ENCODE measurements at regions not wholly inside any gene's neighbourhood (a gene's known extent, or its start where the extent isn't known, plus 50 kb on each side); places are given as distances from the start of the nearest gene placed in this dataset.
"Not testable (repeated sequence)": the region's sequence is repeated elsewhere in the genome, so short reads cannot be mapped to it uniquely, and the experiment has no call there.

DNA sequence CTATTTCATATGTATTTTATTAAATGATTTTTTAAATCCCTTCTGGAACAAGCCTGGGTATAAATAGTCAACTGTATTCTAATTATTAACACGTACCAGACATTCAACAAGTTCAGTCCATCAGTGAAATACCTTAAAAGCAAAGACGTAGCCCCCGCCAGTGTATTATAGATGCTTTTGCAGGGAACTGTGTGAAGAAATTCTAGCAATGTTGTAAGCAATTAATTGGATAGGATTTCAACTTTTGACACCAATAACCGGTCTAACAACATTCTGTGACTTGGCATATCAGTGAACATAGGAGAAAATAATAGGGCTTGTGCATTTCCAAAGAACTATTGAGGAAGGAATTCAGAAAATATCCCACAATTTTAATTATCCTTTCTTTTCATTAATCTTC, 67.2 kb upstream of the TGFBR2 start:
- H3K4me3 ChIP-seq (ENCODE audit: insufficient read depth, low read length, poor library complexity, severe bottlenecking), result no peak overlapping the region
- no peaks in the 10 kb centered on the region for H4K20me1 ChIP-seq (ENCODE audit: low read depth, low read length)
- no peak overlapping the region for H3K27ac ChIP-seq (ENCODE audit: low read depth, low read length)
- H3K9me3 ChIP-seq (ENCODE audit: insufficient read depth, low read length), result no peaks in the 10 kb centered on the region
- no peaks in the 10 kb centered on the region for H3F3A ChIP-seq (ENCODE audit: insufficient read depth)
- no peak overlapping the region for H3K4me2 ChIP-seq (ENCODE audit: low read depth, low read length, poor library complexity, severe bottlenecking)
- H3K9ac ChIP-seq (ENCODE audit: low read length), result no peak overlapping the region
- no peaks in the 10 kb centered on the region for H3K79me2 ChIP-seq (ENCODE audit: insufficient read depth, low read length)
- no peaks in the 10 kb centered on the region for H3K36me3 ChIP-seq (ENCODE audit: low read length)
- H3K27me3 ChIP-seq (ENCODE audit: low read length), result no peaks in the 10 kb centered on the region
- no peaks in the 10 kb centered on the region for H3K9me2 ChIP-seq (replicated peaks; ENCODE audit: insufficient read depth, low read length)
- no peak for TF ChIP-seq EZH2phosphoT487 (conservative IDR thresholded peaks at IDR 0.05; ENCODE audit: low read length)
- no peak overlapping the region for H2AFZ ChIP-seq (ENCODE audit: low read depth, low read length, severe bottlenecking)

DNA sequence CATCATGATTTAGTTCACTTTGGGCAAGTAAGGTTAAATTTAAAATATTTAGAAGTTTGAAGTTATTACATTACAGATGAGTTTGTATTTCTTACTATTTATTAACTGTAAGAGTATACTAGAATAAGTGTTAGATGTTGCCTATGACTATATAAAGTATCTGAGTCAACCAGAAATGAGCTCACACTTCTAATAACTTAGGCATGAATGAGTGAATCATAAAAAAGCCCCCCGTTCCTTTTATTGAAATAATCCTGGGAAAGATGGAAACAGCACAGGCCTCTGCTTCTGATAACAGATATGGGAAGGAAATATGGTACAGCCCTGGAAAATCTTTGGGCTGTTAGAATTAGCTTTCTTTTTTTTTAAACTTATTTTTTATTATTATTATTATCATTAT, 66.6 kb upstream of the TGFBR2 start:
- no peak for TF ChIP-seq EZH2phosphoT487 (conservative IDR thresholded peaks at IDR 0.05; ENCODE audit: low read length)
- TF ChIP-seq, protein P1, sequence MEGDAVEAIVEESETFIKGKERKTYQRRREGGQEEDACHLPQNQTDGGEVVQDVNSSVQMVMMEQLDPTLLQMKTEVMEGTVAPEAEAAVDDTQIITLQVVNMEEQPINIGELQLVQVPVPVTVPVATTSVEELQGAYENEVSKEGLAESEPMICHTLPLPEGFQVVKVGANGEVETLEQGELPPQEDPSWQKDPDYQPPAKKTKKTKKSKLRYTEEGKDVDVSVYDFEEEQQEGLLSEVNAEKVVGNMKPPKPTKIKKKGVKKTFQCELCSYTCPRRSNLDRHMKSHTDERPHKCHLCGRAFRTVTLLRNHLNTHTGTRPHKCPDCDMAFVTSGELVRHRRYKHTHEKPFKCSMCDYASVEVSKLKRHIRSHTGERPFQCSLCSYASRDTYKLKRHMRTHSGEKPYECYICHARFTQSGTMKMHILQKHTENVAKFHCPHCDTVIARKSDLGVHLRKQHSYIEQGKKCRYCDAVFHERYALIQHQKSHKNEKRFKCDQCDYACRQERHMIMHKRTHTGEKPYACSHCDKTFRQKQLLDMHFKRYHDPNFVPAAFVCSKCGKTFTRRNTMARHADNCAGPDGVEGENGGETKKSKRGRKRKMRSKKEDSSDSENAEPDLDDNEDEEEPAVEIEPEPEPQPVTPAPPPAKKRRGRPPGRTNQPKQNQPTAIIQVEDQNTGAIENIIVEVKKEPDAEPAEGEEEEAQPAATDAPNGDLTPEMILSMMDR (IDR thresholded peaks at IDR 0.05; ENCODE audit: insufficient read depth, low read length, poor library complexity, severe bottlenecking), result no peak
- no peaks in the 10 kb centered on the region for H3F3A ChIP-seq (ENCODE audit: insufficient read depth)
- H3K79me2 ChIP-seq (ENCODE audit: insufficient read depth, low read length), result no peaks in the 10 kb centered on the region
- no peaks in the 10 kb centered on the region for H3K9me3 ChIP-seq (ENCODE audit: insufficient read depth, low read length)
- H3K4me2 ChIP-seq (ENCODE audit: low read depth, low read length, poor library complexity, severe bottlenecking), result no peak overlapping the region
- no peaks in the 10 kb centered on the region for H4K20me1 ChIP-seq (ENCODE audit: low read depth, low read length)
- H3K36me3 ChIP-seq (ENCODE audit: low read length), result no peaks in the 10 kb centered on the region
- no peaks in the 10 kb centered on the region for H3K9me2 ChIP-seq (replicated peaks; ENCODE audit: insufficient read depth, low read length)
- no peak overlapping the region for H3K27ac ChIP-seq (ENCODE audit: low read depth, low read length)
- H3K9ac ChIP-seq (ENCODE audit: low read length), result no peak overlapping the region
- no peak overlapping the region for H2AFZ ChIP-seq (ENCODE audit: low read depth, low read length, severe bottlenecking)
- no peaks in the 10 kb centered on the region for H3K27me3 ChIP-seq (ENCODE audit: low read length)
- no peak overlapping the region for H3K4me3 ChIP-seq (ENCODE audit: insufficient read depth, low read length, poor library complexity, severe bottlenecking)

- H3K9me2 ChIP-seq (replicated peaks; ENCODE audit: insufficient read depth, low read length); H3K9me3 ChIP-seq (ENCODE audit: insufficient read depth, low read length); H3K4me3 ChIP-seq (ENCODE audit: insufficient read depth, low read length, poor library complexity, severe bottlenecking); H3K9ac ChIP-seq (ENCODE audit: low read length); H3K4me2 ChIP-seq (ENCODE audit: low read depth, low read length, poor library complexity, severe bottlenecking); H4K20me1 ChIP-seq (ENCODE audit: low read depth, low read length); H3K36me3 ChIP-seq (ENCODE audit: low read length); H2AFZ ChIP-seq (ENCODE audit: low read depth, low read length, severe bottlenecking); H3K27ac ChIP-seq (ENCODE audit: low read depth, low read length); H3K27me3 ChIP-seq (ENCODE audit: low read length); H3K79me2 ChIP-seq (ENCODE audit: insufficient read depth, low read length); H3F3A ChIP-seq (ENCODE audit: insufficient read depth): not testable (repeated sequence)
Observed at GRCh38 chr3:30541156-30541555, 65.2 kb upstream of the TGFBR2 start.

- Histone ChIP-seq H3K9me2 (replicated peaks; ENCODE audit: insufficient read depth, low read length) (no peaks in the 10 kb centered on the region), H3K4me3 (ENCODE audit: insufficient read depth, low read length, poor library complexity, severe bottlenecking) (no peak overlapping the region), H3K9ac (ENCODE audit: low read length) (no peak overlapping the region), H2AFZ (ENCODE audit: low read depth, low read length, severe bottlenecking) (no peak overlapping the region), H3K79me2 (ENCODE audit: insufficient read depth, low read length) (no peaks in the 10 kb centered on the region), H3K4me2 (ENCODE audit: low read depth, low read length, poor library complexity, severe bottlenecking) (no peak overlapping the region), H3K27me3 (ENCODE audit: low read length) (no peaks in the 10 kb centered on the region), H4K20me1 (ENCODE audit: low read depth, low read length) (no peaks in the 10 kb centered on the region), H3K36me3 (ENCODE audit: low read length) (no peaks in the 10 kb centered on the region), H3F3A (ENCODE audit: insufficient read depth) (no peaks in the 10 kb centered on the region), H3K9me3 (ENCODE audit: insufficient read depth, low read length) (no peaks in the 10 kb centered on the region), H3K27ac (ENCODE audit: low read depth, low read length) (no peak overlapping the region)
- TF ChIP-seq EZH2phosphoT487 (conservative IDR thresholded peaks at IDR 0.05; ENCODE audit: low read length), result no peak
- TF ChIP-seq, protein P1 (IDR thresholded peaks at IDR 0.05; ENCODE audit: insufficient read depth, low read length, poor library complexity, severe bottlenecking), result no peak
Observed at GRCh38 chr3:30542897-30543296, 63.5 kb upstream of the TGFBR2 start.

All from SU-DHL-6 (cell line).